ENCODE measurements at regions not wholly inside any gene's neighbourhood (a gene's known extent, or its start where the extent isn't known, plus 50 kb on each side); places are given as distances from the start of the nearest gene placed in this dataset.

DNA sequence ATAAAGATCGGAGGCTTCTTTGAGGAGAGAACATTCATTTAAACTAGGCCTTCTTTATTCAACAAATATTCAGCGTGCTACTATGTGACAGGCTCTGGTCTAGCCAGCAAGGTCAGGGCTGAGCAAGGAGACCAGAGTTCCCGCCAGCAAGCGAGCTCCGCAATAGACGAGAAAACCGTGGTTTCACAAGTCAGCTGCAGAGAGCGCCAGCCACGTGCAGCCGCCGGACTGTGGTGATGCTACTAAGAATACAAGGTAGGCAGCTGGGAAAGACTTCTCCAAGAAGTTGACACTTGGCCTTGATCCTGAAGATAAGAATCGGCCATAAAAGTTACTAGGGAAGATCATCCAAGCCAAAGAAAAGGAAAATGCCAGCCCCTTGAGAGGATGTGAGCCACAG, 533.7 kb upstream of the SALL3 start:
- WGBS, 5 donors: 90 to 92% (median 91%) methylated on average over 12 of the region's 12 CpGs
- Histone ChIP-seq H3K27me3 (no peaks in the 10 kb centered on the region), H3K36me3 (no peaks in the 10 kb centered on the region), H3K9me3 (no peaks in the 10 kb centered on the region), H3K4me1 (peaks cover 0 to 14% (median 0%) of the 10 kb centered on the region in 4 donors), H3K27ac (no peak overlapping the region), H3K4me3 (no peak overlapping the region)
- no peak for DNase-seq
- TF ChIP-seq POLR2AphosphoS5 (IDR thresholded peaks at IDR 0.05) (no peak), EP300 (IDR thresholded peaks at IDR 0.05) (no peak), POLR2A (IDR thresholded peaks at IDR 0.05) (no peak), CTCF (IDR thresholded peaks at IDR 0.05) (no peak)
- intact Hi-C loops (cut with DNase I; ENCODE audit: low total_unique reads): no loop called here

DNA sequence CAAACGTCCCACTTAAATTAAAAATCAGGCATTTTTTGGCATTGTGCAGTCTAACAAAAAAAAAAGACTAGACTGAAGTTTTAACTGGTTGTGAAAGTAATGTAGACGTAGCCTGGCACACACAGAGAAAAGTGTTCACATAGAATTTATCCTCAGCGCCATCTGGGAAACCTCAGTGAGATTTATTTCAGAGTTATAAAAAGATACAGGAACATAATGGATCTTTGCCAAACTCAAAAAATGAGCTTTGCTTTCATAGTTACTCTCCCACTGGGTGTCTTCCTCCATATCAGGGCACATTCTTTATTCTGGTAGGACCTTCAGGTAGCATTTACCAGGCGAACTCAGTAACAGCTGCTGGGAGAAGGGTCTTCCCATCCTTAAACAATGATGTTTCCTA, 532.4 kb upstream of the SALL3 start:
- intact Hi-C loops (cut with DNase I; ENCODE audit: low total_unique reads): no loop called here
- Histone ChIP-seq H3K27ac (no peak overlapping the region), H3K36me3 (no peaks in the 10 kb centered on the region), H3K4me1 (peaks cover 0 to 14% (median 0%) of the 10 kb centered on the region in 4 donors), H3K9me3 (no peaks in the 10 kb centered on the region), H3K4me3 (no peak overlapping the region), H3K27me3 (no peaks in the 10 kb centered on the region)
- 43 to 63% (median 56%) methylated on average over 4 of the region's 4 CpGs for WGBS, 5 donors
- DNase-seq: no peak
- TF ChIP-seq POLR2A (IDR thresholded peaks at IDR 0.05): no peak
- TF ChIP-seq EP300 (IDR thresholded peaks at IDR 0.05): no peak
- no peak for TF ChIP-seq POLR2AphosphoS5 (IDR thresholded peaks at IDR 0.05)
- TF ChIP-seq CTCF (IDR thresholded peaks at IDR 0.05): no peak

GRCh38 chr18:78448106-78448505, 531.5 kb upstream of the SALL3 start:
- peaks cover 0 to 14% (median 0%) of the 10 kb centered on the region in 4 donors for H3K4me1 ChIP-seq
- H3K36me3 ChIP-seq: no peaks in the 10 kb centered on the region
- H3K4me3 ChIP-seq: no peak overlapping the region
- 55 to 86% (median 79%) methylated on average over 5 of the region's 5 CpGs for WGBS, 5 donors
- no peak for DNase-seq
- intact Hi-C loops (cut with DNase I; ENCODE audit: low total_unique reads): no loop called here
- TF ChIP-seq CTCF (IDR thresholded peaks at IDR 0.05) (no peak), EP300 (IDR thresholded peaks at IDR 0.05) (no peak)
- no peaks in the 10 kb centered on the region for H3K9me3 ChIP-seq
- no peaks in the 10 kb centered on the region for H3K27me3 ChIP-seq
- no peak overlapping the region for H3K27ac ChIP-seq

DNA sequence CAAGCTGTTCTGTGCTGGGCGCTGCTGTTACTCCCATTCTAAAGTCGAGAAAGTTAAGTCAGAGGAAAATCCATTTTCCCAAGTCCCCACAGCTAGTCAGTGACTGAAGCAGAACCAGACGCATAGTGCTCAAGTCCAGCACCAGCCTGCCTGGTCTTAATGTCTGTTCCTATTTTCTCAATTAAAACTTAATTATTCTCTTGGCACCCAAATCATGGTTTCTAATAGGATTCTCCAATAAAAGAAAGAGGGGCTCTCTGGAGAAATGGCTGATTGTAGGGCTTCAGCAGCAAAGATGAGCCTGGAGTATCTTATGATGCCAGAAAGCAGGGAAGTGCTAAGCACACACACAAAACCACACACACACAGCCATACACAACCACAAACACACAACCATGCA, 531.0 kb upstream of the SALL3 start:
- TF ChIP-seq POLR2A (IDR thresholded peaks at IDR 0.05): no peak
- H3K27me3 ChIP-seq: no peaks in the 10 kb centered on the region
- no peaks in the 10 kb centered on the region for H3K36me3 ChIP-seq
- 90 to 97% (median 93%) methylated on average over 3 of the region's 3 CpGs for WGBS, 5 donors
- H3K9me3 ChIP-seq: no peaks in the 10 kb centered on the region
- peaks cover 0 to 14% (median 0%) of the 10 kb centered on the region in 4 donors for H3K4me1 ChIP-seq
- H3K4me3 ChIP-seq: no peak overlapping the region
- intact Hi-C loops (cut with DNase I; ENCODE audit: low total_unique reads): no loop called here
- no peak overlapping the region for H3K27ac ChIP-seq
- DNase-seq: no peak

DNA sequence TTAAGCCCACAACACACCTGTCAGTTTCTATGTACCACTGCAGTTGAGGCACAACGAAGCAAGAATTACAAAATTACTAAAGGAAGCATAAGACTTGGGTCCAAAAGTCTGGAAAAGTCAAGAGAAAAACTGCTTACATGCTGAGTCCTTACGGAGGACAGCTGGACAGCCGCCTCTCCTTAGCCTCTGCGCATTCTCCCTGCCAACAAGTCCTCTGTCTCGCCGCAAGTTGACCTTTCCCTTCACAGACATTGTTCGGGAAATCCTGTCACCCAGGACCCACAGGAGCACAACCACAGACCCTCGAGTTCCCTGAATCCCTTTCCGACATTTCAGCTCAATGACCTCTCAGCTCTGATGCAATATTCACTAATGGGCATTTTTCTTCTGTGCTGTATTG, 525.4 kb upstream of the SALL3 start:
- Histone ChIP-seq H3K9me3 (no peaks in the 10 kb centered on the region), H3K27ac (no peak overlapping the region), H3K4me3 (no peak overlapping the region), H3K27me3 (no peaks in the 10 kb centered on the region), H3K36me3 (no peaks in the 10 kb centered on the region), H3K4me1 (no peaks in the 10 kb centered on the region)
- DNase-seq: no peak
- whole genome bisulfite sequencing, 5 donors: 47 to 68% (median 63%) methylated on average over 9 of the region's 9 CpGs
- intact Hi-C loops (cut with DNase I; ENCODE audit: low total_unique reads): no loop called here
- TF ChIP-seq CTCF (IDR thresholded peaks at IDR 0.05) (no peak), POLR2AphosphoS5 (IDR thresholded peaks at IDR 0.05) (no peak), EP300 (IDR thresholded peaks at IDR 0.05) (no peak)
